ENCODE measurements at regions not wholly inside any gene's neighbourhood (a gene's known extent, or its start where the extent isn't known, plus 50 kb on each side); places are given as distances from the start of the nearest gene placed in this dataset.
A peak's percentile ranks its signal among the peaks of the same experiment; 100 is the strongest.

DNA sequence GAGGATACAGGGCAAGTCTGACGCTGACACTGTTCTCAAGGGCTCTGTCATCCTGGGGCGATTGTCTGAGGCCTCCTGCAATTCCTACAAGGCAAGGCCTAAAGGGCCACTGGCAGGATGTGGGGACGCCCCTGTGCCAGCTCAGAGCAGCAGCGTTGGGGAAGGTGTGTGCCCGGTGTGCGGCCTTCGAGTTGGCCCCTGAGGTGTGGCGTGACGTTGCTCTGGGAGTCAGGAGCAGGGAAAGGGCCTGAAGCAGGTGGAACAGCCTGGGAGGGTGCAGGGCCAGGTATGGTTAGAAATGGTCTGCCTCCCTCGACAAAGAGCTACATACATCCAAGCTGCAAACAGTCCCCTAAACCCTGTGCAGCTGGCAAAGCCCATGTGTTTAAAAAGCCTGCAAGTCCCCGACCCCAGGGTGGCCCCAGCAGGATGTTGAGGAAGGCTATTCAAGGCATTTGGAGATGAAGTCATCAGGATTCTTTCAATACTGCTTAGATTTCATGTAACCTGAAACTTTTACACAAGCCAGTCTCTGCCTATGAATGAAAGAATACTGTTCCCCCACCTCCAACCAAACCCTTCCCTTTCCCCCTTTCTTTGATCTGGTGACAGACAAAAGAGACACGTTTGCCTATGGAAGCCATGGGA is 142.5 kb upstream of the TNS3 start:
- Mint-ChIP-seq H3K27ac (peak overlapping the region; percentile 83 to 93 (median 86)), H3K4me3 (peak overlapping the region; percentile 26 to 84 (median 54)), H3K27me3 (peaks cover 7% of the 10 kb centered on the region), H3K9me3 (peaks cover 0 to 2% (median 0%) of the 10 kb centered on the region in 3 donors), H3K4me1 (peaks cover 34 to 61% (median 44%) of the 10 kb centered on the region in 3 donors), H3K36me3 (peaks cover 1% of the 10 kb centered on the region)

DNA sequence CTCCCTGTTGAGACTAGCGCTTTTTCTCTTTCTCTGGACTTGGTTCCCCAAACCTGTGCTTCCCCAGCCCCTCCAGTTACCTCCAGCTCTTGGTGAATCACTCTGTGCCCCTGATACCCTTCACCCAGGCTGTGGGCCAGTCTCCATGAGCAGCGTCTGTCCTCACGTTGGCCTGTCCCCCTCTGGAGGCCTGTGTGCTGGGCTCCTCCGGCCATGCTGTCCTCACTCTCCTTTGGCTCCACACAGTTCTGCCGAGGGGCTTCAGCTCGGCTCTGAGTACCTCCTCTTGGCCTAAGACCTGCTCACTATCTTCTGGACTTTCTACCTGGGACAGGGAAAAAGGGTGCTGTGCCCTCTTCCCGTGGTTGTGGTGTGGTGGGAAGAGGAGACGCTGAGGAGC is 140.2 kb upstream of the TNS3 start:
- Mint-ChIP-seq H3K27ac (no peak overlapping the region), H3K27me3 (peaks cover 7% of the 10 kb centered on the region), H3K4me1 (peaks cover 42 to 60% (median 45%) of the 10 kb centered on the region in 3 donors), H3K4me3 (no peak overlapping the region), H3K9me3 (peaks cover 0 to 2% (median 0%) of the 10 kb centered on the region in 3 donors), H3K36me3 (no peaks in the 10 kb centered on the region)

DNA sequence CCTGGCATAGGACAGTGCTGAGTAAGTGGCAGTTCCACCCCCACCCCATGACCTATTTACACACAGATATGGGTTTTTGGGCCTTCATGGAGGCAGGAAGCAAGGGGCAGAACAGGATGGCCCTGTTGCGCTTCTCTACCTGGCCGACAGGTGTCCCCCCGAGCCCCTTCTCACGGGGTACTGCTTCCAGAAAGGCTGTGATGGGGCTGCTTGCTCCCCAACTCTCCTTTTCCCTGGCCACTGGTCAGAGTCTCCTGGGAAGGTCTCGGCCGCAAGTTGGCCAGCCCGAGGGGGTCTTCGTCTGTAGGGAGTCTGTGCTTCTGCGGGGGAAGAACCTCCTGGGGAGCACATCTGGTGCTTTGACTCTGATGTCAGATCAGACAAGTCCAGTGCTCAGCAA is 139.8 kb upstream of the TNS3 start:
- peaks cover 42 to 58% (median 49%) of the 10 kb centered on the region in 3 donors for H3K4me1 Mint-ChIP-seq
- peaks cover 0 to 2% (median 0%) of the 10 kb centered on the region in 3 donors for H3K9me3 Mint-ChIP-seq
- no peak overlapping the region for H3K27ac Mint-ChIP-seq
- H3K4me3 Mint-ChIP-seq = no peak overlapping the region
- H3K36me3 Mint-ChIP-seq = no peaks in the 10 kb centered on the region
- peaks cover 7% of the 10 kb centered on the region for H3K27me3 Mint-ChIP-seq

DNA sequence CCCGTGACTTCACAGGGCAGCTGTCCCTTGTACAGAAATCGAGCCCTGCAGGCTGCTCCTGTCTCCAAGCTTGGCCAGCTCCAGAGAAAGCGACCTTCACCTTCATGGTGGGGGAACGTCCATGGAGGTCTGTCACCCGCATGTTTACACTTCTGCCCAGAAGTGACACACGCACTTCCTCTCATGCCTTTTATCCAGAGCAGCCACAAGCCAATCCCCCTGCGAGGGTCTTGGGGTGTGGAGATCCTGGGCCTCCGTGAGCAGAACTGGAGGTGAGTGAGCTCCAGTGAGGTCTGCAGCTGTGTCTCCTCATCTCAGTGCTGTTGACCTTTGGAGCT is 139.0 kb upstream of the TNS3 start:
- peaks cover 7% of the 10 kb centered on the region for H3K27me3 Mint-ChIP-seq
- peak overlapping the region; percentile 66 to 98 (median 73) for H3K27ac Mint-ChIP-seq
- H3K4me1 Mint-ChIP-seq = peaks cover 34 to 51% (median 45%) of the 10 kb centered on the region in 3 donors
- H3K4me3 Mint-ChIP-seq = peak overlapping the region in 2 of 4 donors; percentile 65 to 87
- peaks cover 0 to 2% (median 0%) of the 10 kb centered on the region in 3 donors for H3K9me3 Mint-ChIP-seq
- no peaks in the 10 kb centered on the region for H3K36me3 Mint-ChIP-seq

DNA sequence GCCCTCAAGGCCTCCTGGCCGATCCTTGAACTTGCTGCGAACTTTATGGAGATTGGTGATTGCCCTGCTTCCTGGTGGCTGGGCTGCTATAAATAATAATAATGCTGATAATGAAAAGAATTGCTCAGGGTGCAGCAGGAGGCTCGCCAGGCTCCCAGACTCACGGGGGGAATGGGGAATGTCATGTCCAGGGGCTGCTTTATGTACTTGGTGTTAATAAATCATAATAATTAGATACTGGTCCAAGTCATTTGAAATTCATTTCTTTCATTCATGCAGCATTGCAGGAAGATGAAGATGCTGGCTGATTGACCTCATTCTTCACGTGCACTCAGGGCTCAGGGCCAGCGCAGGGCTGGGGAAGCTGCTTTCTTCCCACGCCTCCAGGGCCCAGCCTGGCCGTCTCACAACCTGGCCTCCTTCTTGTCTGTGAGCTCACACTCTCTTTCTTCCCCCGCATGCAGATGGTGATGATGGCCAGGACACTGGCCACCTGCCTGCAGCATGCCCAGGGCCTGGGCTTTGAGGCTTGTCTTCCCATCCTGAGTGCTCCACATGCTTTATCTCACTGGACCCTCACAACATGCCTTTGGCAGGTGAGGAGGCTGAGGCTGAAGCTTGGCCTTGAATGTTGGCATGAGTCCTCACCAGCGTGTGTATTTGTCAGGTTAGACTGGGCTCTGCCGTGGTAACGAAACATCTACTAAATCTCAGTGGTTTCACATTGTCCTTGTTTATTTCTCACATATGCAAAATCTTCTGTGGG is 138.4 kb upstream of the TNS3 start:
- H3K36me3 Mint-ChIP-seq = no peaks in the 10 kb centered on the region
- peaks cover 35 to 51% (median 45%) of the 10 kb centered on the region in 3 donors for H3K4me1 Mint-ChIP-seq
- peaks cover 7% of the 10 kb centered on the region for H3K27me3 Mint-ChIP-seq
- peak overlapping the region; percentile 66 to 98 (median 73) for H3K27ac Mint-ChIP-seq
- H3K4me3 Mint-ChIP-seq = peak overlapping the region in 2 of 4 donors; percentile 65 to 87
- H3K9me3 Mint-ChIP-seq = peaks cover 0 to 2% (median 0%) of the 10 kb centered on the region in 3 donors

DNA sequence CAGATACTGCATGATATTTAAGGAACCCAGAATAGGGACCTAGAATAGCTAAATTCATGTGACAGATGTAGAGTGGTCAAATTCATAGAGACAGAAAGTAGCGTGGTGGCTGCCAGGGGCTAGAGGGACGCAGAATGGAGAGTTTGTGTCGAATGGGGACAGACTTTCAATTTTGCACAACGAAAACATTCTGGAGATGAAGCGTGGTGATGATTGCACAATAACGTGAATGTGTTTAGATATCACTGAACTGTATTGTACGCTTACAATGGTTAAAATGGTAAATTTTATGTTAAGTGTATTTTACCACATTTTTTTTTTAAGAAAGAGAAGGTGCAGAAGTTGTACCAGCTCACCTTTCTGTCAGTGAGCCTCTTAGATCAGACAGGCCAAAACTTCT is 137.8 kb upstream of the TNS3 start:
- H3K4me3 Mint-ChIP-seq = peak overlapping the region in 1 of 4 donors; percentile 70
- H3K27ac Mint-ChIP-seq = peak overlapping the region in 1 of 3 donors; percentile 98
- H3K27me3 Mint-ChIP-seq = peaks cover 6% of the 10 kb centered on the region
- peaks cover 0 to 2% (median 0%) of the 10 kb centered on the region in 3 donors for H3K9me3 Mint-ChIP-seq
- peaks cover 35 to 52% (median 45%) of the 10 kb centered on the region in 3 donors for H3K4me1 Mint-ChIP-seq
- no peaks in the 10 kb centered on the region for H3K36me3 Mint-ChIP-seq

DNA sequence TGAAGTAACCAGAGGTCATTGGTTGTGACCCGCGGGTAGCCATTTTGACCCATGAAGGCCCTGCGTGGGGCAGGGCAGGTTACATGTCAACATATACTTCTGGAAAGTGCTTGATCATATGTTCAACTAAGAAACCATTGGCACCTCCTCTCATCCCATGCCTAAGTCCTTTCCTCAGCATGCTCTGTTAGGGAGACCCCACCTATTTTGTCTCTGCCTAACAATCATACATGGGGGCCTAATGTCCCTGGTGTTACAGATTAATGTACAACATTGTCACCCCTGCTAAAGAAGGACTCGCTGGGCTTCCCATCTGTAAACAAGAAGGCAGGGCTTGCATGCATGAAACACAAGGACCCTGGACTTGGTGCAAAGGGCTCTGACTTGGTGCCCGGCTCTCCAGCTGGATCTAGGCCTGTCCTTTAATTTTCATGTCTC is 133.7 kb upstream of the TNS3 start:
- H3K9me3 Mint-ChIP-seq = peaks cover 0 to 2% (median 0%) of the 10 kb centered on the region in 3 donors
- peaks cover 22 to 35% (median 28%) of the 10 kb centered on the region in 3 donors for H3K4me1 Mint-ChIP-seq
- H3K36me3 Mint-ChIP-seq = no peaks in the 10 kb centered on the region
- H3K27me3 Mint-ChIP-seq = peaks cover 3% of the 10 kb centered on the region
- peak overlapping the region in 2 of 3 donors; percentile 6 to 50 for H3K27ac Mint-ChIP-seq
- peak overlapping the region in 2 of 4 donors; percentile 63 to 69 for H3K4me3 Mint-ChIP-seq

DNA sequence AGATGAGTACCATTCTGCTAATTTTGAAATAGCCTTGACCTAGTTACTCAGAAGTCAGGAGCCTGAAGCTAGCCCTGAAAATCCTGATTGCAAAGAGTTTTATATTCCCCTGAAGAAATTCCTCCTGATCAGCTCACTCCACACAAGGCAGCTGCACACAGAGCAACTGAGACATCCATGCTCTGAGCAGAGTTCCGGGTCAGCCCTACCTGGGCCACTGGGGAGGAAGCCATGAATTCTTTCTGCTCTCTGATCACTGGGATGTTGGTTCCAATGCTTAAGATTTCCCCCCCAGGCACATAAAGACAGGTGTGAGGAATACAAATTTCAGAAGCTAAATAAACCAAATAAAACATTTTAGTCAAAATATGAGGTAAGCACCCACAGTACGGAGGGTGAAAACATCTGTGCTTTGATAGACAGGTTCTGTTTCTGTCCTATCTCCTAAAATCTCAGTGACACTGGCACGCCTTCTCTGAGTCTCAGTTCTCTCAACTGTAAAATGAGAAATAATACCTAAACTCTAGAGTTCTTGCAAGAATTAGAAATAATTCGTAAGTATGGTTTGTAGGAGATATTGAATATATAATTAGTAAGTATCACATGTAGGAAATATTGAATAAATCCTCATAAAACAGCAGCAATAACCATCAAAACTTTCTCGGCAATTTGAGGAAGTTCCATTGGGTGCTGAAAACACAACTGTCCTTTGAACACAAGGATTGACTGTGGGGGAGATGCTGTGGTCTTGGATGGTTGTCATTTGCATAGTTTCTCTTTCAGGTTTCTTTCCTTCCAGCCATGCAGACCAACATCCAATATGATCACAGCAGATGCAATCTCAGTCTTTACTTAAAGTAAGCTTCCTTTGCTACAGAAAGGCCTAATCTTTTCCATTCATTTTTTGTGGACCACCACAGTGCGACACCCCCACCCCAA is 133.0 kb upstream of the TNS3 start:
- Mint-ChIP-seq H3K27ac (peak overlapping the region; percentile 6 to 50 (median 17)), H3K9me3 (no peaks in the 10 kb centered on the region), H3K27me3 (no peaks in the 10 kb centered on the region), H3K4me1 (peaks cover 15 to 32% (median 21%) of the 10 kb centered on the region in 3 donors), H3K4me3 (peak overlapping the region in 2 of 4 donors; percentile 63 to 69), H3K36me3 (no peaks in the 10 kb centered on the region)

DNA sequence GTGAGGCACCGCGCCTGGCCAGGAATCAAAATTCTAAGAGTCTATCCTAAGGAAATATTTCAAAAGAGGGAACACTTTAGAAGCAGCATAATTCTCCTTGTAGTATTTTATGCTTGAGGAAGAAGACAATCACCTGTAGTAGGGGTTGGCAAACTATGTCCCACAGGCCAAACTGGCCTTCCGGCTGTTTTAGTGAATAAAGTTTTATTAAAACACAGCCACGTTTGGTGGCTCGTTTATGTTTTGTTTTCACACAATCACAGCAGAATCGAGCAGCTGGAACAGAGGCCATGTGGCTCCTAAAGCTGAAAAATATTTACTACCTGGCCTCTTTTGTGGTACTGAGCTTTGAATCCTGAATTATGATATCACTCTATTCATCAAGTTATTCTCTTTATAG is 131.7 kb upstream of the TNS3 start:
- H3K36me3 Mint-ChIP-seq = no peaks in the 10 kb centered on the region
- no peak overlapping the region for H3K27ac Mint-ChIP-seq
- no peaks in the 10 kb centered on the region for H3K27me3 Mint-ChIP-seq
- peaks cover 21 to 26% (median 25%) of the 10 kb centered on the region in 3 donors for H3K4me1 Mint-ChIP-seq
- H3K4me3 Mint-ChIP-seq = no peak overlapping the region
- H3K9me3 Mint-ChIP-seq = no peaks in the 10 kb centered on the region

DNA sequence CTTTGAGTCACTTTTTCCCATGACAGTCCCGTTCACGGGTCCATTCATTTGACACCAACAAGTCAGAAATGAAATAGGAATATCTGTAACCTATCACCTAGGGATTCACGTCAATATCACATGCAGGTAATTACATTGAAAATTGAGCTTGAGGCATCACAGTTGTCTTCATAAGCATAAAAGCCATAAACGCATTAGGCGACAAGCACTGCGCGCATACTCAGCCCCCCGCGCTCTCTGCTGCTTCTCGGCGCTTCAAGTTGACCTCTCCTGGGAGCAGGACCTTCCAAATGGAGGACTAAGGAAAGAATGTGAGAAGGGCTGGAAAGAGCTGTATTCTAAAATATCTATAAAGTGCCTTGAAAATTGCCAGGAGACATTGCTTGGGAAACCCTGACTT is 130.5 kb upstream of the TNS3 start:
- no peaks in the 10 kb centered on the region for H3K27me3 Mint-ChIP-seq
- H3K9me3 Mint-ChIP-seq = no peaks in the 10 kb centered on the region
- H3K27ac Mint-ChIP-seq = no peak overlapping the region
- peaks cover 23 to 32% (median 30%) of the 10 kb centered on the region in 3 donors for H3K4me1 Mint-ChIP-seq
- peak overlapping the region in 1 of 4 donors; percentile 43 for H3K4me3 Mint-ChIP-seq
- no peaks in the 10 kb centered on the region for H3K36me3 Mint-ChIP-seq

DNA sequence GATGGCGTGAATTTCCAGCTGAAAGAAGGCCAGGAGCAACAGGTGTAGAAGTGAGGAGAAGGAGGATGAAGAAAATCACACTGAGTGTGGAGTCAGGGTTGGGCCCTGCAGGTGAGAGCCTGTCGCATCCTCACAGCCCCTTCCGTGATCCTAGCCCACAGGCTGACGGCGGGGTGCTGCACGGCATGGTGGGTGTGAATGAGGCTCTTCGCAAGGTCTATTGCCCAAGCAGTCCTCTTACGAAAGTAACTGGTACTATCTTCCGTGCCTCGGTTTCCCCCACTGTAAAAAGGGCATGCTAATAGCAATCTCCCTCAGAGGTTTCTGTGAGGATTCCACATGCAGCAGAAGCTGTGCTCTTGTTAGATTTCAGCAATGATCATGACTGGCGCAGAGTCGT is 129.9 kb upstream of the TNS3 start:
- no peak overlapping the region for H3K27ac Mint-ChIP-seq
- H3K9me3 Mint-ChIP-seq = no peaks in the 10 kb centered on the region
- no peaks in the 10 kb centered on the region for H3K36me3 Mint-ChIP-seq
- peaks cover 20 to 29% (median 26%) of the 10 kb centered on the region in 3 donors for H3K4me1 Mint-ChIP-seq
- H3K4me3 Mint-ChIP-seq = no peak overlapping the region
- no peaks in the 10 kb centered on the region for H3K27me3 Mint-ChIP-seq

DNA sequence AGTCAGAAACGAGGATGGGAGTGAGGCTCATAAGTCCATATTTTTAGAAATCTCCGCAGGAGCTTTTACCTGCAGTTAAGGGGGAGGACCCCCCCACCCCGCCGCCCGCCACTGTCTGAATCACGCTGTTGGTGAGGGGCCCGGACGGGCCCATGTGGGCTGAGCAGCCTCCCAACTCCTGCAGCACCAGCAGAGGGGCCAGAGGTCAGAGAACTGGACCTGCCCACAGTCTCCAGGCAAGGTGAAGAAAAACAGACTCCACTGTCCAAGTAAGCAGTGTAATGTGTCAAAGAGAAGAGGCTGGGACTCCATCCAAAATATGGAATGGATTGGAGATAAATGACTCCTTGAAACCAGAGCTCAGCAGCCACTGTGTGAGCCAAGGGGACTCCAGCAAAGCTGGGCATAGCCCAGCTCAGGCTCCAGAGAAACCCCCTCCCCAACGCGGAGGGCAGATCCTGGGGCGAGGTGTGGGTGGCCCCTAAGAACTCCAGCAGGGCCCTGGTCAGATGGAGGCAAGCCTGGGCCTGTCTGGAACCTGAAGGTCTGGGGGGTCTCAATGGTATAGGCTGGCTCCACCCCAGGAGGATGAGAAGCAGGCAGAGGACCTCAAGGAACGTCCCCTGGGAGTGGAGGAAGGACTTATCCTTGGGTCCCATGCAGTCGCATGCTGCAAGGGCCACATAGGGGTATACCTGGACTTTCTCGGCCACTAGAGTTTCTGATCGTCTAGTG is 128.5 kb upstream of the TNS3 start:
- peaks cover 3% of the 10 kb centered on the region for H3K27me3 Mint-ChIP-seq
- peak overlapping the region in 1 of 3 donors; percentile 84 for H3K27ac Mint-ChIP-seq
- H3K4me3 Mint-ChIP-seq = no peak overlapping the region

DNA sequence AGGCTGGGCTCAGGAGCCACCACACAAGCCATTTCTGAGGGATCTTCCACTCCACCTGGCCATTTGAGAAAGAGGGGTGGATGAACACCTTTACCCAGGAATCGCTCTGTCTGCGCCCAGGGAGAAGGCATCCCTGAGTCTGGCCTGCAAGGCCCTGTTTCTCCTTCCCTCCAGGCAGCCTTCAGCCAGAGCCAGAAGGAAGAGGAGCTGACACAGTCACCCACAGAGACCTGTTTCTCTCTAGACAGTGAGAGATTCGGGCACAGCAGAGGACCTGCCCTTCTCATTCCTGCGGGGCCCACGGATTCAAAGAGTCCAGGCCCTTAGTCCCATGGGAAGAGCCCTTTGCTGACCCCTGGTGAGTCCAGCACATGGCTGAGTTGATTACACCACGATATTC is 127.5 kb upstream of the TNS3 start:
- peak overlapping the region in 1 of 3 donors; percentile 84 for H3K27ac Mint-ChIP-seq
- no peak overlapping the region for H3K4me3 Mint-ChIP-seq
- peaks cover 8 to 18% (median 14%) of the 10 kb centered on the region in 3 donors for H3K4me1 Mint-ChIP-seq
- no peaks in the 10 kb centered on the region for H3K36me3 Mint-ChIP-seq
- peaks cover 3% of the 10 kb centered on the region for H3K27me3 Mint-ChIP-seq
- H3K9me3 Mint-ChIP-seq = no peaks in the 10 kb centered on the region

More for the DNA sequence above, 128.5 kb upstream of the TNS3 start:
- no peaks in the 10 kb centered on the region for H3K36me3 Mint-ChIP-seq
- H3K4me1 Mint-ChIP-seq = peaks cover 15 to 23% (median 20%) of the 10 kb centered on the region in 3 donors
- no peaks in the 10 kb centered on the region for H3K9me3 Mint-ChIP-seq

DNA sequence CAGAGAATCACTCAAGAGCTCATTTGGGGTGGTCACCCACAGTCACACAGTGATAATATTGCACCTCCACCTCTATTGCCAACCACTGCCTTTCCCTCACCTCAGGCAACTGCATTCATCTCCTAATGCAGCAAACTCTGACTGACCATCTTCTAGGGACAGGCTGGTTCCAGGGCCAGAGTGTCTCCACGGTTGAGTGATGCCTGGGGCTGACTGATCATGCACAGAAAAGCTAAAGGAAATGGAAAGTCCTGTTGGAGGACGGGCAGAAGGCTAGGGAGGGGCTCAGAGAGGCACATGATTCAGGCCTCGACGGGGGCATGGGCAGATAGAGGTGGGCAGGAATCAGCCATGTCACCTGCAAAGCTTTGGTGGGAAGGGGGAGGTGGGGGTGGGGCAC is 127.1 kb upstream of the TNS3 start:
- peaks cover 8 to 18% (median 13%) of the 10 kb centered on the region in 3 donors for H3K4me1 Mint-ChIP-seq
- peak overlapping the region in 1 of 4 donors; percentile 23 for H3K4me3 Mint-ChIP-seq

More for the DNA sequence above, 127.1 kb upstream of the TNS3 start:
- Mint-ChIP-seq H3K27me3 (peaks cover 3% of the 10 kb centered on the region), H3K36me3 (no peaks in the 10 kb centered on the region), H3K27ac (peak overlapping the region in 1 of 3 donors; percentile 56), H3K9me3 (no peaks in the 10 kb centered on the region)

Data from IgD-negative memory B cell (primary cell).